ENCODE measurements at regions not wholly inside any gene's neighbourhood (a gene's known extent, or its start where the extent isn't known, plus 50 kb on each side); places are given as distances from the start of the nearest gene placed in this dataset.

GRCh38 chr2:103823847-103824246 is 1030.1 kb upstream of the POU3F3 start:
- no peak overlapping the region for H3K27ac ChIP-seq (ENCODE audit: low read depth in 1 of 2, low read length in 2 of 2)
- no peaks in the 10 kb centered on the region for H3K4me1 ChIP-seq (ENCODE audit: control insufficient read depth in 1 of 2, insufficient read depth in 2 of 2, low read length in 2 of 2)
- H4K20me1 ChIP-seq (ENCODE audit: insufficient read depth, low read length) = no peaks in the 10 kb centered on the region
- peaks cover 0 to 1% (median 0%) of the 10 kb centered on the region in 3 donors for H3K27me3 Mint-ChIP-seq (ENCODE audit: low read depth in 3 of 3)
- no peak for DNase-seq
- H2AFZ ChIP-seq (ENCODE audit: insufficient read depth, low read depth, low read length, poor library complexity, severe bottlenecking) = no peak overlapping the region
- intact Hi-C loops (cut with micrococcal nuclease) = no loop called here
- H3K36me3 ChIP-seq (replicated peaks in 1 of 2; ENCODE audit: control insufficient read depth in 1 of 2, insufficient read depth in 2 of 2, low read length in 2 of 2) = no peaks in the 10 kb centered on the region
- no peak overlapping the region for H3K4me3 Mint-ChIP-seq
- no peak overlapping the region for H3K9ac ChIP-seq (ENCODE audit: insufficient read depth, low read length, poor library complexity, severe bottlenecking)
- H3K79me2 ChIP-seq (ENCODE audit: insufficient read depth, low read length) = no peaks in the 10 kb centered on the region
- no peaks in the 10 kb centered on the region for H3K4me1 Mint-ChIP-seq
- H3K27me3 ChIP-seq (ENCODE audit: control insufficient read depth in 2 of 2, insufficient read depth in 2 of 2, low read length in 2 of 2) = no peaks in the 10 kb centered on the region
- H3K9me3 ChIP-seq (replicated peaks in 1 of 2; ENCODE audit: control insufficient read depth in 1 of 2, insufficient read depth in 1 of 2, low read length in 2 of 2) = no peaks in the 10 kb centered on the region
- no peak for TF ChIP-seq CTCF (IDR thresholded peaks at IDR 0.05)
- H3K4me3 ChIP-seq (replicated peaks in 1 of 3; ENCODE audit: low read depth in 2 of 3, low read length in 3 of 3) = no peak overlapping the region
- H3K4me2 ChIP-seq (replicated peaks; ENCODE audit: extremely low read depth, low read length, poor library complexity, severe bottlenecking) = no peak overlapping the region
- no peaks in the 10 kb centered on the region for H3K36me3 Mint-ChIP-seq
- WGBS (ENCODE audit: insufficient coverage) = 71% methylated on average over 1 of the region's 1 CpG
- H3K9me3 Mint-ChIP-seq = peaks cover 0 to 10% (median 2%) of the 10 kb centered on the region in 7 donors
- H3K27ac Mint-ChIP-seq = no peak overlapping the region

- no peak overlapping the region for H3K9ac ChIP-seq (ENCODE audit: insufficient read depth, low read length, poor library complexity, severe bottlenecking)
- no peaks in the 10 kb centered on the region for H3K27me3 ChIP-seq (ENCODE audit: control insufficient read depth in 2 of 2, insufficient read depth in 2 of 2, low read length in 2 of 2)
- Mint-ChIP-seq H3K9me3 (peaks cover 0 to 13% (median 3%) of the 10 kb centered on the region in 7 donors), H3K4me1 (no peaks in the 10 kb centered on the region), H3K4me3 (no peak overlapping the region), H3K36me3 (no peaks in the 10 kb centered on the region), H3K27ac (no peak overlapping the region), H3K27me3 (ENCODE audit: low read depth in 3 of 3) (no peaks in the 10 kb centered on the region)
- no peak overlapping the region for H2AFZ ChIP-seq (ENCODE audit: insufficient read depth, low read depth, low read length, poor library complexity, severe bottlenecking)
- no peaks in the 10 kb centered on the region for H4K20me1 ChIP-seq (ENCODE audit: insufficient read depth, low read length)
- H3K4me2 ChIP-seq (replicated peaks; ENCODE audit: extremely low read depth, low read length, poor library complexity, severe bottlenecking) = no peak overlapping the region
- no peak for DNase-seq
- H3K79me2 ChIP-seq (ENCODE audit: insufficient read depth, low read length) = no peaks in the 10 kb centered on the region
- no peak for TF ChIP-seq CTCF (IDR thresholded peaks at IDR 0.05)
- peaks cover 0 to 4% of the 10 kb centered on the region in 2 donors for H3K9me3 ChIP-seq (replicated peaks in 1 of 2; ENCODE audit: control insufficient read depth in 1 of 2, insufficient read depth in 1 of 2, low read length in 2 of 2)
- intact Hi-C loops (cut with micrococcal nuclease) = no loop called here
- H3K27ac ChIP-seq (ENCODE audit: low read depth in 1 of 2, low read length in 2 of 2) = no peak overlapping the region
- WGBS (ENCODE audit: insufficient coverage) = no CpG with 5 or more reads among the region's 2 CpGs
- H3K36me3 ChIP-seq (replicated peaks in 1 of 2; ENCODE audit: control insufficient read depth in 1 of 2, insufficient read depth in 2 of 2, low read length in 2 of 2) = no peaks in the 10 kb centered on the region
- H3K4me1 ChIP-seq (ENCODE audit: control insufficient read depth in 1 of 2, insufficient read depth in 2 of 2, low read length in 2 of 2) = no peaks in the 10 kb centered on the region
- no peak overlapping the region for H3K4me3 ChIP-seq (replicated peaks in 1 of 3; ENCODE audit: low read depth in 2 of 3, low read length in 3 of 3)
These were observed 1006.6 kb upstream of the POU3F3 start for GRCh38 chr2:103847276-103847675.
